ENCODE measurements at regions not wholly inside any gene's neighbourhood (a gene's known extent, or its start where the extent isn't known, plus 50 kb on each side); places are given as distances from the start of the nearest gene placed in this dataset.

GRCh38 chr5:105726093-105726492 lies 1944.6 kb downstream of the EFNA5 start:
- DNase-seq = no peak
- no peak for ATAC-seq
- Mint-ChIP-seq H3K9me3 (peaks cover 6% of the 10 kb centered on the region), H3K4me3 (no peak overlapping the region), H3K36me3 (ENCODE audit: low read depth) (no peaks in the 10 kb centered on the region), H3K4me1 (no peaks in the 10 kb centered on the region), H3K27me3 (no peaks in the 10 kb centered on the region), H3K27ac (no peak overlapping the region)

- ATAC-seq (no peak), DNase-seq (no peak)
- H3K4me3 Mint-ChIP-seq = no peak overlapping the region
- H3K4me1 Mint-ChIP-seq = no peaks in the 10 kb centered on the region
- no peaks in the 10 kb centered on the region for H3K36me3 Mint-ChIP-seq (ENCODE audit: low read depth)
- peaks cover 10% of the 10 kb centered on the region for H3K9me3 Mint-ChIP-seq
- no peak overlapping the region for H3K27ac Mint-ChIP-seq
- H3K27me3 Mint-ChIP-seq = no peaks in the 10 kb centered on the region
Measured at GRCh38 chr5:105708442-105708841, 1962.3 kb downstream of the EFNA5 start.

DNA sequence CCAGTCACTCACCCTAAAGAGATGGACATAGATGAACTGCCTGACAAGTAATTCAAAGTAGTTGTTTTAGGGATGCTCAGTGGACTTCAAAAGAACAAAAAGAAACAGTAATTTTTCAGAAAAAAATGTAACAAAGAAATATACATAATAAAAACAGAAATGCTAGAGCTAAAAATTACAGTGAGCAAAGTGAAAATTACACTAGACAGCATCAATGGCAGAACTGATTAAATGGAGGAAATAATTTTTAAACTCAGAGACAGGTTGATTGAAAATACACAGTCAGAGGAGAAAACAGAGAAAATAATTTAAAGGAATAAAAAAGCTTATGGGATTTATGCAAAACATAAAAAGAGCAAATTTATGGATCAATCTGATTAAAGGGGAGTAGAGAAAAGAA lies 1968.4 kb downstream of the EFNA5 start:
- Mint-ChIP-seq H3K4me3 (no peak overlapping the region), H3K27ac (no peak overlapping the region), H3K27me3 (no peaks in the 10 kb centered on the region), H3K4me1 (no peaks in the 10 kb centered on the region), H3K36me3 (ENCODE audit: low read depth) (no peaks in the 10 kb centered on the region), H3K9me3 (peaks cover 24% of the 10 kb centered on the region)
- DNase-seq (no peak), ATAC-seq (no peak)

DNA sequence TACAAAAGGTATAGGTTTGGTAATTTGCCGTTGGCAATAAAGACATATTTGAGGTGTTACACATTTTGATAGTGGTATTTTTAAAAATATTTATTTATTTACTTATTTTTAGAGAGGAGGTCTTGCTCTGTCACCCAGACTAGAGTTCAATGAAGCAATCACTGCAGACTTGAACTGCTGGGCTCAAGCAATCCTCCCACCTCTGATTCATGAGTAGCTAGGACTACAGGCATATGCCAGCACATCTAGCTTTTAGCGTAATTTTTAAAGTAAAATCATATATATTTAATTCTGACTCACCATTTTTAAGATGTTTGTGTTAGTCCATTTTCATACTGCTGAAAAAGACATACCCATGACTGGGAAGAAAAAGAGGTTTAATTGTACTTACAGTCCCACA lies 1974.3 kb downstream of the EFNA5 start:
- peaks cover 14% of the 10 kb centered on the region for H3K9me3 Mint-ChIP-seq
- H3K4me1 Mint-ChIP-seq = no peaks in the 10 kb centered on the region
- no peak for DNase-seq
- no peak overlapping the region for H3K4me3 Mint-ChIP-seq
- H3K36me3 Mint-ChIP-seq (ENCODE audit: low read depth) = no peaks in the 10 kb centered on the region
- H3K27me3 Mint-ChIP-seq = no peaks in the 10 kb centered on the region
- H3K27ac Mint-ChIP-seq = no peak overlapping the region
- ATAC-seq = no peak

DNA sequence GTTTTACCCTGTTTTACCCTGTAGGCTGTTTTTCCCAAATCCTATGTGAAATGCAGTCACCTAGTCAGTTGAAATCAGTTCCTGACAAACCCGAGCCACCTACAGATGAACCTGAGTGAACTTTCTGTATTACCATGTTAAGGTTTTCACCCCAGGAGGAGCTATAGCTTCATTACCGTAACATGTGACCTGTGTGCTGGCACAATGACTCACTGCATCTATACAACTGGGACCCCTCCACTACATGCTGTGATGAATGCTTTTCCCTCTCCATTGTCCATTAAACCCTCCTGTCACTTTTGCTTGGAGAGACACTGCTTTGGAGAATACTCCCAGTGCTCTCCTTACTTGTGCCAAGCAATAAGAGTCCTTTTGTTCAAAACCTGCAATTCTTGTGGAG lies 1974.8 kb downstream of the EFNA5 start:
- no peaks in the 10 kb centered on the region for H3K4me1 Mint-ChIP-seq
- H3K4me3 Mint-ChIP-seq = no peak overlapping the region
- H3K27me3 Mint-ChIP-seq = no peaks in the 10 kb centered on the region
- ATAC-seq (no peak), DNase-seq (no peak)
- no peaks in the 10 kb centered on the region for H3K36me3 Mint-ChIP-seq (ENCODE audit: low read depth)
- peaks cover 9% of the 10 kb centered on the region for H3K9me3 Mint-ChIP-seq
- H3K27ac Mint-ChIP-seq = no peak overlapping the region

GRCh38 chr5:105689596-105689995 lies 1981.1 kb downstream of the EFNA5 start:
- ATAC-seq (no peak), DNase-seq (no peak)
- Mint-ChIP-seq H3K4me3 (no peak overlapping the region), H3K4me1 (no peaks in the 10 kb centered on the region), H3K9me3 (no peaks in the 10 kb centered on the region), H3K27ac (no peak overlapping the region), H3K27me3 (no peaks in the 10 kb centered on the region), H3K36me3 (ENCODE audit: low read depth) (no peaks in the 10 kb centered on the region)

GRCh38 chr5:105688227-105688792 lies 1982.4 kb downstream of the EFNA5 start:
- H3K27ac Mint-ChIP-seq = no peak overlapping the region
- no peaks in the 10 kb centered on the region for H3K27me3 Mint-ChIP-seq
- no peaks in the 10 kb centered on the region for H3K36me3 Mint-ChIP-seq (ENCODE audit: low read depth)
- ATAC-seq (no peak), DNase-seq (no peak)
- H3K4me1 Mint-ChIP-seq = no peaks in the 10 kb centered on the region
- no peaks in the 10 kb centered on the region for H3K9me3 Mint-ChIP-seq
- H3K4me3 Mint-ChIP-seq = no peak overlapping the region

GRCh38 chr5:105687493-105687892 lies 1983.2 kb downstream of the EFNA5 start:
- no peak for ATAC-seq
- Mint-ChIP-seq H3K4me1 (no peaks in the 10 kb centered on the region), H3K27ac (no peak overlapping the region), H3K4me3 (no peak overlapping the region), H3K27me3 (no peaks in the 10 kb centered on the region), H3K36me3 (ENCODE audit: low read depth) (no peaks in the 10 kb centered on the region), H3K9me3 (no peaks in the 10 kb centered on the region)
- DNase-seq = no peak

- no peak for DNase-seq
- no peak for ATAC-seq
- Mint-ChIP-seq H3K4me3 (no peak overlapping the region), H3K4me1 (no peaks in the 10 kb centered on the region), H3K36me3 (ENCODE audit: low read depth) (no peaks in the 10 kb centered on the region), H3K9me3 (peaks cover under 1% of the 10 kb centered on the region), H3K27me3 (no peaks in the 10 kb centered on the region), H3K27ac (no peak overlapping the region)
Measured at GRCh38 chr5:105685884-105686283, 1984.9 kb downstream of the EFNA5 start.

- H3K27ac Mint-ChIP-seq = no peak overlapping the region
- no peaks in the 10 kb centered on the region for H3K36me3 Mint-ChIP-seq (ENCODE audit: low read depth)
- H3K4me3 Mint-ChIP-seq = no peak overlapping the region
- H3K9me3 Mint-ChIP-seq = peaks cover 7% of the 10 kb centered on the region
- ATAC-seq (no peak), DNase-seq (no peak)
- H3K4me1 Mint-ChIP-seq = no peaks in the 10 kb centered on the region
- H3K27me3 Mint-ChIP-seq = no peaks in the 10 kb centered on the region
Measured at GRCh38 chr5:105684799-105685198, 1985.9 kb downstream of the EFNA5 start.

DNA sequence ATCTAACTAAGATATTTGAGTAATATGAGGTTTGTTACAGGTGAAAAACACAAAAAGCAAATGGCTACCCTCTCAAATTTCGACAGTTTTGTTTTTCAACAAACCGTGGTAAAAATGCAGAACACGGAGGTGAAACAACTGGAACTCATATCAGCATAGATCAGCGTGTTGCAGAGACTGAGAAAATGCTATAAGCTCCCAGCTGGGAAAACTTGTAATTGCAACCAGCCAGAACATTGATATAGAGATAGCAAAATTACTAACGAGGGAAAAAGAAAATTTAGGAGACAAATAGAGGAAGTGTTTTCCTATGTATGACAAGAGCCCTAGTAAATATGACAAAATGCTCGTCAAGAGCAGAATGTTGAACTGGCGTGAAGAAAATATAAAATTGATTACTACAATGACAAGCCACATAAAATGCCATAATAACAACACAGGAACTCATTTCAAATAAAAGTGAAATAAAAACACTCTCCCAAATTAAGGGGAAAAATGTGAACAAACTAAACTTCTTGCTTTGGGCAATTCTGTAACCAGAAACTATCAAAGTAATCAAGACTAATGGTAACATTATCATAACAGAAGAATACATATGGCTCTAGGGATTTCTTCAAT lies 1989.8 kb downstream of the EFNA5 start:
- Mint-ChIP-seq H3K27ac (no peak overlapping the region), H3K4me1 (no peaks in the 10 kb centered on the region), H3K4me3 (no peak overlapping the region), H3K36me3 (ENCODE audit: low read depth) (no peaks in the 10 kb centered on the region), H3K27me3 (no peaks in the 10 kb centered on the region), H3K9me3 (peaks cover 7% of the 10 kb centered on the region)
- DNase-seq (no peak), ATAC-seq (no peak)

- H3K27me3 Mint-ChIP-seq = no peaks in the 10 kb centered on the region
- H3K36me3 Mint-ChIP-seq (ENCODE audit: low read depth) = no peaks in the 10 kb centered on the region
- no peaks in the 10 kb centered on the region for H3K4me1 Mint-ChIP-seq
- ATAC-seq (no peak), DNase-seq (no peak)
- H3K4me3 Mint-ChIP-seq = no peak overlapping the region
- H3K27ac Mint-ChIP-seq = no peak overlapping the region
- peaks cover 11% of the 10 kb centered on the region for H3K9me3 Mint-ChIP-seq
Measured at GRCh38 chr5:105677291-105677690, 1993.4 kb downstream of the EFNA5 start.

DNA sequence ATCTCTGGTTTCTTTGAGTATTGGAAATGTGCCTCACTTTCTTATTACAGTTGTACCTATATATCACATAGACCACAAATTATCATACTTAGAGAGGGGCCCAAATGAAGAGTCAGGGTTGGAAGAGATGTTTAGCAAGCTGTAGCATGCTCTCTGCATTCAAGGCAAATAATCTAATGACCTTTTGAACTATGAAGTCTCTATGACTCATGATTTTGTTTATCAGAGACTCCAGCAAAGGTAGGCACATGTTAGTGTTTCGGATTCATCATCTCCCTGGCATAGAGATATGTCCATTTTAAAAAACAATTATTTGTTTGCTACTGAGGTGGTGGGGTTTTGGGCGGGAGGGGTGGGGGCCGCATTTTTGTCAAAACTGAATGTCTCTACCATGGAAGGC lies 2000.1 kb downstream of the EFNA5 start:
- Mint-ChIP-seq H3K9me3 (peaks cover 18% of the 10 kb centered on the region), H3K27ac (no peak overlapping the region), H3K27me3 (no peaks in the 10 kb centered on the region), H3K36me3 (ENCODE audit: low read depth) (no peaks in the 10 kb centered on the region), H3K4me1 (no peaks in the 10 kb centered on the region), H3K4me3 (no peak overlapping the region)
- DNase-seq = no peak
- no peak for ATAC-seq

DNA sequence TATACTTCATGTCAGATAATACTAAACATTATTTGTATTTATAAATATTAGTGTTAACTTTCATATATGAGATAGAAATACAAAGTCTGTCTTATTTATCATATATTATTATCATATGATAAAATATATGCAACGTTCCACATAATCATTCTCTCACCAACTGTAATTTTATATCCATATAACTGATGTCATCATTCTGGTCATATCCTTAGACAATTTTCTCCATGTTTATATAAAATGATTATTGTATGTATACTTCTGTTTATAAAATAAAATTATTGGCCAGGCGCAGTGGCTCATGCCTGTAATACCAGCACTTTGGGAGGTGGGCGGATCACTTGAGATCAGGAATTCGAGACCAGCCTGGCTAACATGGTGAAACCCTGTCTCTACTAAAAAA lies 2007.1 kb downstream of the EFNA5 start:
- no peak overlapping the region for H3K27ac Mint-ChIP-seq
- H3K4me1 Mint-ChIP-seq = no peaks in the 10 kb centered on the region
- H3K9me3 Mint-ChIP-seq = peaks cover 12% of the 10 kb centered on the region
- no peaks in the 10 kb centered on the region for H3K27me3 Mint-ChIP-seq
- H3K36me3 Mint-ChIP-seq (ENCODE audit: low read depth) = no peaks in the 10 kb centered on the region
- DNase-seq = no peak
- no peak for ATAC-seq
- no peak overlapping the region for H3K4me3 Mint-ChIP-seq

DNA sequence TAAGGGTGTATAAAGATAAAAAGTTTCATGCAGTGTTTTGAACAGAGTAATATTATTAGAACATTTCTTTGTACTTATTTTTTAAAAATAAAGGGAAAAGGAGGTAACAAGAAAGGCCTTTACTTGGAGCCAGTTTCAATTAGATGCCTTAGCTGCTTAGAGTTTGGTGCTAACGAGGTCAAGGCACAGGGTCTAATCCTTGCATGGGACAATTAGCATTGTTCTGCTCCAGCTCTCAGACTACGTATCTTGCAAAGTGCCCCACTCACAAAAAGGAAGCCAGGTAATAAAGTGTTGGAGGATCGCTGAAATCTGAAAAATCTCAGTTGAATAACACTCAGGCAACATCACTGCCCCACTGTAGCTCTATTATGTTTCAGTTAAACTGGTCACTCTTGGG lies 2011.3 kb downstream of the EFNA5 start:
- no peak for ATAC-seq
- Mint-ChIP-seq H3K27me3 (no peaks in the 10 kb centered on the region), H3K27ac (no peak overlapping the region), H3K4me1 (no peaks in the 10 kb centered on the region), H3K36me3 (ENCODE audit: low read depth) (no peaks in the 10 kb centered on the region), H3K9me3 (no peaks in the 10 kb centered on the region), H3K4me3 (no peak overlapping the region)
- DNase-seq = no peak

DNA sequence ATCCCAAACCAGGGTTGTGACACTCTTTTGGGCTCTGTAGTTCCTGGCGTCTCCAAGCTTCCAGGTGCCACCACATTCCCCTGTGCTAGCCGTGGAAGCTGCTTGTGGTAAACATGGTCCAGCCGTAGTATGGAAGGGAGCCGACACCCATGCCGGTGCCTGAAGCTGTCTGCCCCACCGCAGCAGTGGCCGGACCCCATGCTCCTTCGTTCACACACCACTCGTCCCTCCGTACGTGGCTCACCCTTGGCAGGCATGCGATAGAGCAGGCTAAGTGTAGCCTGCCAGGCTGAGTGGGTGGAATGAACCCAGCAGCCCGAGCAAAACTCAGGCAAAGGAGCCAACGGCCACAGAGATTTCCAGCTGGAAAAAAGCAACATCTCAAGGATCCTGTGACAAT lies 2030.4 kb downstream of the EFNA5 start:
- no peak for DNase-seq
- H3K4me1 Mint-ChIP-seq = no peaks in the 10 kb centered on the region
- H3K36me3 Mint-ChIP-seq (ENCODE audit: low read depth) = no peaks in the 10 kb centered on the region
- no peak overlapping the region for H3K27ac Mint-ChIP-seq
- ATAC-seq = no peak
- H3K4me3 Mint-ChIP-seq = no peak overlapping the region
- peaks cover 11% of the 10 kb centered on the region for H3K9me3 Mint-ChIP-seq
- no peaks in the 10 kb centered on the region for H3K27me3 Mint-ChIP-seq

Measured in activated naive CD8-positive, alpha-beta T cell treated with anti-CD3 and anti-CD28 coated beads, Interleukin-2, amount 50 U/mL, for 24 hours (primary cell).